Vagina (tissue), 2 donors: ENCODE measurements at regions not wholly inside any gene's neighbourhood (a gene's known extent, or its start where the extent isn't known, plus 50 kb on each side); places are given as distances from the start of the nearest gene placed in this dataset.

Experiments
- CTCF ChIP-seq, 3 experiments: fragments of 450-650 bp in 2 of 3; fragments of 200-600 bp in 1 of 3; sonication (generic) in 1 of 3; IDR thresholded peaks; one replicate each; pipeline ENCODE4 v1.5.1; 2017 to 2019; ENCODE audit warnings: antibody characterized with exemption in 3 of 3, mild to moderate bottlenecking in 2 of 3, moderate library complexity in 2 of 3
- POLR2A ChIP-seq, 2 donors: fragments of 450-650 bp; IDR thresholded peaks; one replicate each; pipeline ENCODE4 v1.6.1; 2017; ENCODE audit warnings: antibody characterized with exemption in 2 of 2, mild to moderate bottlenecking in 2 of 2, moderate library complexity in 2 of 2
- POLR2AphosphoS5 ChIP-seq, 2 donors: sonication (generic); formaldehyde crosslinking; IDR thresholded peaks; one replicate each; pipeline ENCODE4 v1.9.0; 2017; ENCODE audit warnings: antibody characterized with exemption in 2 of 2, mild to moderate bottlenecking in 2 of 2, low read depth in 1 of 2; ENCODE audit not compliant: insufficient read depth in 1 of 2

GRCh38 chr4:96691521-96691920 lies 851.6 kb downstream of the PDHA2 start:
- TF ChIP-seq CTCF (IDR thresholded peaks at IDR 0.05): no peak
- TF ChIP-seq POLR2A (IDR thresholded peaks at IDR 0.05): no peak
- TF ChIP-seq POLR2AphosphoS5 (IDR thresholded peaks at IDR 0.05; ENCODE audit: insufficient read depth in 1 of 2, low read depth in 1 of 2): no peak
